SK-N-SH treated with all-trans-retinoic acid at 6 μM for 48 hours (cell line): ENCODE measurements at regions not wholly inside any gene's neighbourhood (a gene's known extent, or its start where the extent isn't known, plus 50 kb on each side); places are given as distances from the start of the nearest gene placed in this dataset.
"Not testable (repeated sequence)": the region's sequence is repeated elsewhere in the genome, so short reads cannot be mapped to it uniquely, and the experiment has no call there.

ENCODE experiments used
- ARNTL ChIP-seq: fragments of 450-650 bp; formaldehyde crosslinking; IDR thresholded peaks from 2 replicates; pipeline ENCODE4 v1.5.0; 2020; ENCODE audit warnings: low read depth, mild to moderate bottlenecking, moderate library complexity, borderline replicate concordance
- ISL1 ChIP-seq: fragments of 250-450 bp; sonication (Bioruptor Pico); IDR thresholded peaks from 2 replicates; pipeline ENCODE4 v2.1.2; 2022; ENCODE audit warnings: mild to moderate bottlenecking, moderate library complexity
- PATZ1 ChIP-seq: fragments of 250-450 bp; sonication (Bioruptor Pico); IDR thresholded peaks from 2 replicates; pipeline ENCODE4 v1.8.0; 2020; ENCODE audit warnings: mild to moderate bottlenecking, moderate library complexity, borderline replicate concordance
- PPARA ChIP-seq: fragments of 250-450 bp; sonication (Bioruptor Pico); IDR thresholded peaks from 2 replicates; pipeline ENCODE4 v1.5.0; 2020; ENCODE audit warnings: mild to moderate bottlenecking, borderline replicate concordance
- RARB ChIP-seq: fragments of 250-450 bp; sonication (Bioruptor Pico); IDR thresholded peaks from 2 replicates; pipeline ENCODE4 v1.8.0; 2021; ENCODE audit warnings: mild to moderate bottlenecking, moderate library complexity
- TCF4 ChIP-seq: fragments of 250-450 bp; sonication (Bioruptor Pico); IDR thresholded peaks from 2 replicates; pipeline ENCODE4 v1.8.0; 2021; ENCODE audit warnings: mild to moderate bottlenecking, moderate library complexity, borderline replicate concordance
- TOX ChIP-seq: fragments of 250-450 bp; sonication (Bioruptor Pico); IDR thresholded peaks from 2 replicates; pipeline ENCODE4 v1.8.0; 2021; ENCODE audit warnings: mild to moderate bottlenecking, moderate library complexity, borderline replicate concordance
- ZFP3 ChIP-seq: fragments of 250-450 bp; sonication (Bioruptor Pico); IDR thresholded peaks from 2 replicates; pipeline ENCODE4 v1.5.0; 2020; ENCODE audit warnings: mild to moderate bottlenecking, moderate library complexity
- ZFP30 ChIP-seq: fragments of 450-650 bp; formaldehyde crosslinking; IDR thresholded peaks from 2 replicates; pipeline ENCODE4 v1.5.0; 2022; ENCODE audit warnings: mild to moderate bottlenecking, moderate library complexity
- ZNF70 ChIP-seq: fragments of 450-650 bp; formaldehyde crosslinking; IDR thresholded peaks from 2 replicates; pipeline ENCODE4 v1.5.0; 2020; ENCODE audit warnings: mild to moderate bottlenecking, moderate library complexity

GRCh38 chr16:19955896-19956295 is 71.2 kb upstream of the GPRC5B start:
- TF ChIP-seq TCF4; ARNTL; ZFP30 (CRISPR knock-in tag); PATZ1; TOX (CRISPR knock-in tag); ISL1 (CRISPR knock-in tag); ZNF70 (CRISPR knock-in tag); ZFP3; RARB (CRISPR knock-in tag); PPARA (CRISPR knock-in tag): not testable (repeated sequence)
